LNCAP (cell line): ENCODE measurements at regions not wholly inside any gene's neighbourhood (a gene's known extent, or its start where the extent isn't known, plus 50 kb on each side); places are given as distances from the start of the nearest gene placed in this dataset.

Source experiments
- CTCF ChIP-seq: fragments of 450-650 bp; IDR thresholded peaks from 2 replicates; pipeline ENCODE4 v1.5.1; 2017; ENCODE audit warnings: mild to moderate bottlenecking

DNA sequence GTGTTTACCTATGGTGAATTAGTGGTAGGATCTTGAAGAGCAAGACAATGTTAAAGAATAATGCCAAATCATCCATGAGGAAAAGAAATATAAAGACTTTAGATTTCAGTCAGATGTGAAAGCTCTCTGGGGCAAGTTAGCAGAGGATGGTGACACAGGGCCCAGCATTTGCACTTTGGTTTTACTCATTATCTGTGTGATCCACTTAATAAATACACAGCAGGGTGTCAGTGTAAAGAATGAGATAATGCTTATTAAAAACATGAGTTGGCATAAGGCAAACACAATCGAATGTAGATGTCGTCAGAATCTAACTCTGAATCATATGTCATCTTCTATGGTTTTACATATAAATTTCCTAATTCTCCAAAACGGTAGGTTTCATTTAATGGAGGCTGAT is 130.4 kb upstream of the PREP start:
- no peak for TF ChIP-seq CTCF

DNA sequence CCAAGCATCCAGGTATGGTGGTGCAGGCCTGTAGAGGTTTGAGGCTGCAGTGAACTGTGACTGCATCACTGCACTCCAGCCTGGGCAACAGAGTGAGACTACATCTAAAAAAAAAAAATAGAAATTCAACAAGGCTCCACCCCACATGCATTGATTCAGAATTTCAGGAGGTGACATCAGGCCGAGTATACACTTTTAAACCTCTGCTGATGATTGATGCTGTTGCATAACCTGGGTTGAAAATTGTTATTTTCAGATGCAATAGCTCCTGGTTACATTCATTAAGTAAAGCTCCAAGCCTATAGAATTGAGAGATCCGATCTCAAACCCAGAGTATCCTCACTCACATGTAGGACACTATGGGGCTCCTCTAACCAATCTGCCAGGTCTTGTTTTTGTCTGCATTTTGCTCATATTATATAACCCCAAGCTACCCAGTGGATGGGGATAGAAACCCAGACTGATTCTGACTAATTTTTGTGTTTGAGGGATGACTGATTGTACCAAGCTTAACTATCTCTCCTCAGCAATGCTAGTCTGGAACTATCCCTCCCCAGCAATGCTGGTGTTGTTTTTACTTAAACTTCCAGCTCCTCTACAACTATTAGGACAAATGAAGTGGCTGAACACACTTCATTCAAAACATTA is 123.5 kb upstream of the PREP start:
- no peak for TF ChIP-seq CTCF

DNA sequence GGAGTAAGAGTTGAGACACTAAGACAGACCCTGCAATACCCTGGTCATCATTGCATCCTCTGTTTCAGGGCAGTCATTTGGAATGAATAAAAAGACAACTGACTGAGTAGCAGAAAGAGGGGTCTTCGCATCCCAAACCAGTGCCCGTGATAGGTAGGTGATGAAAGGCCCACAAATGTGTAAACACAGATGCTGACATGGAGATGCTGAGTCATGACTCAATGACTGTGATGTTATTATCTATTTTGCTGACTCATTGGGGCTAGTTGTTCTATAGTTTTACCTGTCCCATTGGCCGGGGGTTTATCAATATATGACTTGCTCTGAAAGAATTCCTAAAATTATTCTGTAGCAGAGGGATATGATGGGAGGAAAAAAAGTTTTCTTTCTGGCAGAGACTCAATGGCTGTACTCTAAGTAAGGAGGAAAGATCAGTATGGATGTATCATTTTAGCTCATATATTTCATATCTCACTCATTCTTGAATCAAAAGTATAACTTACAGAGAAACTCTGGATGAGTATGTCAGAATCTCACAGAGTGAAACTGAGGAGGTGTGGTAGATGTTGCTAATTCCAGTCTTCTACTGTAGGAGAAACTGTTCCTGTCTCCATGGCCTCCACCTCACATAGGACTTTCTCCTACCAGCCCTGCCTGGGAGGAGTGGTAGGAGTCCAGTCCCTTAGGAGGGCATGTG is 119.9 kb upstream of the PREP start:
- TF ChIP-seq CTCF = no peak

- peak; percentile 23; the same call in 1 of the 2 replicates for TF ChIP-seq CTCF
Measured at GRCh38 chr6:105519954-105520353, 117.1 kb upstream of the PREP start.

DNA sequence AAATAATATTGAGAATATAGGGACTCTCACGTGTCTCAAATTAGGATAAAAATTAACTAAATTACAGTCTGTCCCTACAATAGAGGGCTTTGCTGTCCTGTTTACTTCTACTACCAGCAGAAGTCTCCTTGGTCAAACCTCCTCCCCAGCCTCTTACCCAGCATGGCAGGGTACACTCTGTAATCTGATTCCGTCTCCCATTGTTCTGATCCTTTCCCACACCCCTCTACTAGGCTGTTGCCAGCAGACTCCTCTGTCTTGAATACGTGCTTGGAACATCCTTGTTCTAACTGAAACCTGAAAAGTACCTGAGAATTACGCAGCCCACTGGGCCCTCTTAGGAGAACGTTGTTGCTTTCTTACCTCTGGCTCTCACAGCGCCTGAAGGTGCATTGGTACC is 112.2 kb upstream of the PREP start:
- no peak for TF ChIP-seq CTCF

DNA sequence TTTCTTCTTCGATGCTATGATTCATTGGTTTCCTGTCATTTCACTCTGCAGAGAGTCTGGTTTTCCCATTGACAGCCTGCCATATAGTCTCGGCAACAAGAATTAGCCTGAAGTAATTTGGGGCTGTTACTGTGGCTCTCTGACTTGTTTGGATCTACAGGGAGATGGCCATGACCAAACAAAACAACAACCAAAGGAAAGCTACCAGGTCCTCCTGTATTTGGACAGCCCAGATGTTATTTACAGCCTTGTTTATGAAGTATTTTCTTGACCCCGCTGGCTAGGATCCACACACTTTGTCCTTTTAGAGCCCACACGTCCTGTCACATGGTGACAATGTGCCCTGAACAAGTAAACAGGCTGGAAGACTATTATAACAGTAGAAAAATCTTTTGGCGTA is 111.4 kb upstream of the PREP start:
- TF ChIP-seq CTCF = no peak

GRCh38 chr6:105511639-105512038 is 108.8 kb upstream of the PREP start:
- no peak for TF ChIP-seq CTCF
